ENCODE measurements at regions not wholly inside any gene's neighbourhood (a gene's known extent, or its start where the extent isn't known, plus 50 kb on each side); places are given as distances from the start of the nearest gene placed in this dataset.

DNA sequence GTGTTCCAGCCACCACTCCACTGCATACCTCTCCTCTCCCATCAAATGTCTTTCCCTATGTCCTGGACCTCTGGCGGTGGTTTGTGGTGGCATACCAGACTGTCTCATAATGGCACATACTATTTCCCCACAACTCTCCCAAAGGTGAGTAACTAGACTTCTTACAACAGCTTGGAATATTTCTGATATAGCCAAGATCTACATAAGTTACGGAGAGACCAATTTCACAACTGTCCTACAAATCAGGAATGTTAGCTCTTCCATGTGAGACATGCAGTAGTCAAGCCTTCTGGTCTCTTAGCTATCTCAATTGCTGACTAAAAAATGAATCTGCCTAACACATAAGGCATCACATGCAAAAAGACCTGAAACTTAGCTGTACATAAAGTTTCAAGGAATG lies 588.9 kb downstream of the RNF144B start:
- no peak for DNase-seq

DNA sequence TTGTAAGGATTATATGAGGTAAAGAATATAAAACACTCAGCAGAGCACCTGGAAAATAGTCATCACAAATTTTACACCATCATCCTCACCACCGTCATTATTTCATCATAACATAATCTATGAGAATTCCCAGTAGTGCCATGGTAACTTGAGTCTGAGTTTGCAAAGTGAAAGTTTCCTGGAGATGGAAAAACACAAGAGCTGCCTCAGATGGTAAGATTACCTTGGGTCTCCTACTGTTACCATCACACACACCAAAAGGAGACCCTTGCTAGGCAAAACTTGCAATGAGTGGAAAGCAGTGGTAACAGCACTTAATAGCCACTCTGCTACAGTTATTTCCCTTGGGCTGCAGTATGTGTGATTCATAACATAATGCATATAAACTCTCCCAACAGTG lies 589.8 kb downstream of the RNF144B start:
- DNase-seq = no peak

DNA sequence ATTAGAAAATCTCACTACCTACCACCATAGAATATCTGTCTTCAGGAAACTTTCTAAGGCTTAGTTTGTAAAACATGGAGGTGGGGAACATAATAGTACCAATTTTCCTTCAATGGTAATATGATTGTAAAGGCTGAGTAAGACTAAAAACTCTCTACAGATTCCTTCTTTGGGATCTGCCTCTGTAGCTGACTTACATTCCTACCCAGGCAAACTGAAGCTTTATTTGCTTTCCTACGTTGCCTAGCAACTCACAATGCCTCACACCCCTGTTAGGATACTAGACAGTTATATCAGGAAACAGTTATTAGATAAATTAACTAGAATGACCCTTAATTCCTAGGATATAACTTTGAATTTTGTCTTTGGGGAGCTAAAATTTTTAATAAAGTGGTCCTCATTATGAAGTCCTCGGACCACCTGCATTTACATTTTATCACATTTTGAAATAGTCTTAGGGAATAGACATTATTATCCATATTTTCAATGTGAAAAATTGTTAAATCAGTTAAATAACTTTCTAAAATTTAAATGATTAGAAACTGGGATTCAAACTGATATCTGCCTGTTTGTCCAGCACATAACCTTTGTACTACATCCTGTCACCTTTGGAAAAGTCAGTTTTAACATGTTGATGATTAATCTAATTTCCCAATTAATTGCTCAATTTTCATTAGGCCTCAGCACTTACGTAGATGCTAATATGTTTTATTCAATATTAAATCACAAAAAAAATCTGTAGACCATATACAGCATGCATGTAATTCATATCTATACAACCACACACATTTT lies 591.4 kb downstream of the RNF144B start:
- DNase-seq = no peak

DNA sequence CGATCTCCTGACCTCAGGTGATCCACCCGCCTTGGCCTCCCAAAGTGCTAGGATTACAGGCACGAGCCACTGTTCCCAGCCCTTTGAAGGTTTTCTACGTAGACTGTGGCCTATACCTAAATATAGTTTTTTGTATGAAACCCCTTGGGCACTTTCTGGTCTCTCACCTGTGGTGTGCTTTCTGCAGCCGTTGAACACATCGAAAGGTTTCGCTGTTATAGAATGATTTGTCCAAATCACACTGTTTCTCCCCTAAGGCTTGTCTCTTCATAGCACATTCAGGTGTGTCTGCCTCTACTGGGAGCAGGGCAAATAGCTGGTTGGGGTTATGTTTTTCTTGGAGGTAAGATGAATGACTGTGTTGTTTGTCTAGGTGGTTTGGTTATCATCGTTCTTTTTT lies 597.9 kb downstream of the RNF144B start:
- DNase-seq = no peak

DNA sequence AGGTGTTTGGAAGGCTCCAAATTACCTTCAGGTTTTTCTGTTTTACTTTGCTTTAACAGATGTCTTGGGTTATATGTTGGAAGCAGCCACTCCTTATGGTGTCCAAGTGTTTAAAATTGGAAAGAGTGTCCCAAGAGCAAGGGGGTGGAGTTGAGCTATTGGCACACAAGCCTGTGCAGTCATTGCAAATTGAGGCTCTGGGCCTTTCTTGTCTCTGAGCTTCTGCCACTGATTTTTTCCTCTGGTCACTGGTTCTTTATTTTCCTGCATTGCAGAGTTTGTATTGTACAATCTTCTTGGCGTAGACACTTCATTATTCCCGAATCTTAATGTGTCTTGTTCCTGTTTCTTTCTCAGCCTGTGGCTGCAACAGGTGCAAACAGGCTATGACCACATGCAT lies 598.8 kb downstream of the RNF144B start:
- DNase-seq = no peak

DNA sequence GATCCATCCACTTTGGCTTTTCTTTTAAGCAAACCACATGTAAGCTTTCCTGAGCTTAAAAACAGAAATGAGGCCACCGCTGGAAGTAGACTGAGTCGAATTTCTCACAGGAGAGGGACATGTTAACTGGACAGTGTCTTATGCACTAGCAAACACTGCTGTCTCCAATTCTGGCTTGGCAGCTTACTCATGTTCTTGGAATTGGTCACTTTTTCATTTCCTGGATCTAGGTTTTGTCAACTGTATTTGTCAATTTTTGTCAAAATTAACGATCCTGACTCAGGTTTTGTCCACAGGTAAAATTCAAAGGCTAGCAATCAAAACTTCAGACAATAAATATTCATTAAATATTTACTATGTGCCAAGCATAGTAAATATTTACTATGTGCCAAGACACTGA lies 601.5 kb downstream of the RNF144B start:
- DNase-seq = no peak

DNA sequence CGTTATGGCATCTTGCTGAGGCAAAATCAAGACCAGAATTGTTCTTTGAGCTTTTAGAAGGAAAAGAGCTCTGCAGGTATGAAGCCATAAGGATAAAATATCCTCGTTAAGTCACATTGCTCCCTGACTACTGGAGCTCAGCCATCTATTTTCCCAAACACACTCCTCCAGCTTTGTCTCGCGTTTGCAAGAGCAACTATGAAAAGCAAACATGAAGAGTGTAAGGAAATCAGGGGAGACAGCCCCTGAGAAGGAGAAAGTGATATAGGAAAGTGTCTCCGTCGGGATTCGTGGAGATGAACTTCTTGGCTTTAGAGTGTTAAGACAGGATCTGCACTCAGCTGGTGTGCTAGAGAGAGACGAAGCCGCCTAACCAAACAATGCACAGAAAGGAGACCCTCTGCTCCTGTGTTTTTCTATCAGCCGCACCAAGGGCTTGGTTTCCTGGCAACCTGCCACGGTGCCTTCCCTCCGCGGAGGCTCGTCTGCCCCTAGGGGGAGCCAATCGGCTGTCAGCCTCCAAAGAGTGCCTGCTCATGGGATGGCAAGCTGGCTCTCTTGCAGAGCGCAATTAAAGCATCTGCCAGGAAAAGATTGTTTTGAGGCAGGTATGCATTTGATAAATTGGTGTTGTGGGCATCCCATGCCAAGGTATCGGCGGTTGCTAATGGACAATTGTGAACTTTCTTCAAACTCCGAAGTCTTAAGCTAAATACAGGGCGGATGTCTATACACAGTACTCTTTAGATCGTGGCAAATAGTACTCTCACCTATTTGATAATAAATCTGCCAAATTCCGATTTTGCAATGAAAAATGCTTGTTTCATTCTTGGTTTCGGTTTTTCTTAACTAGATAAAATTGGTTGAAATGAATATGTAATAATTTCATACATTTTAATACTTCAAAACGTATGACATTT lies 603.2 kb downstream of the RNF144B start:
- peak; percentile 82 for DNase-seq

DNA sequence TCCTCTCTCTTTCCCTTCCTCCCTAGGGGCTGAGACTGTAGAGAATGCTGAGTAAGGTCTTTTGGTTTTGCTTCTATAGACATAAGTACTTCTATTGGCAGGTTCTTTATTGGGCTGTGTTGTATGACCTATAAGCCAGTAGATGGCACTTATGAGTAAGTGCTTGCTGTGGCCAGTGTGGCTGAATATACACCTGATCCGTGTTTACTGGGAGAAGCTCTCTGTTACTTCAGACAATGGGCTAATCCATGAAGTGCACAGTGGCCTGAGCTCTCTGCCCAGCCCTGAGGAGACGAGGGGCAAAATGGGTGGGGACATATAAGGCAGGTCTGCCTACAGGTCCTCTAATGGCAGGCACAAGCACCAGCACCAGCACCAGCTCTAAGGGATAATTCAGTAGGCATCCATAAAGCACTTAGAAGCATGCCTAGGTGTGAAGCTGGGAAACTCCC lies 610.3 kb downstream of the RNF144B start:
- peak; percentile 68 for DNase-seq

DNA sequence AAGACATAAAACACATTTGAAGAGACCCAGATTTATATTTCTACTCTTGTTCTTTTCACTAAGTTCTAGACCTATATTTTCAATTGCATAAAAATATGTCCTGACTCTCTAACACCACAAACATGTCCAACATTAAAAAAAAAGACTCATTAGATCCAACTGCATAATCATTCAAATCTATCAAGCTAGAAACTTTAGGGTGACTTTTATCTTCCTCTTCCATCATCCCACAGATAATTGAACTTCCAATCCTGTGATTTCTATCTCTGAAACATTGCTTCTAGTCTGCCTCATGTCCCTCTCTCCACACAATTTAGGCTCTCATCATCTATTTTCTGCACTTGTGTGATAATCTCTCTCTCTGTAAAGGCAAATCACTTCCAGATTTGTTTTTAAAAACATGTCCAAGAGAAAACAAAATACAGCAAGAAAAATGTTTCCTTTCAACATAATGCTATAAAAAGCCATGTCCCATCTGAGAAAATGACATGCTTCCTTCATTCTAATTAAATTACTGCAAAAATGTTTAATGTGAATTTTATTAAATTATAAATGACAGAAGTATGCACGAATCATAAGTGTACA lies 615.9 kb downstream of the RNF144B start:
- no peak for DNase-seq

DNA sequence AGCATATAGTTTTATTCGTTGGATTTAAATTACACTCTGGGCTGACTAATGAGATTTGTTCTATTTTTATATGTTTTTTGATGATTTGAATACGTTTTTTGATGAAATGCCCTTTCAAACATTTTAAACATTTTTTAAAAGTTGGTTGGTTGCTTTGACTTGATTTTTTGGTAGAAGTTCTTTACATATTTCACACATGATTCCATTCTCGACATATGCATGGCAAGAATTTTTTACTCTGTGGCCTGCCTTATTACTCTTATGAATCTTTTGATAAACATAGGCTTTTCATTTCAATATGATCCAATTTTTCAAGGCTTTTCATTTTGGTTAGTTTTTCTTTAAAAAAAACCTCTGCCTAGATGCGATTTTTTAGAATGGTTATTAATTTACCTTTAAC lies 617.0 kb downstream of the RNF144B start:
- no peak for DNase-seq

DNA sequence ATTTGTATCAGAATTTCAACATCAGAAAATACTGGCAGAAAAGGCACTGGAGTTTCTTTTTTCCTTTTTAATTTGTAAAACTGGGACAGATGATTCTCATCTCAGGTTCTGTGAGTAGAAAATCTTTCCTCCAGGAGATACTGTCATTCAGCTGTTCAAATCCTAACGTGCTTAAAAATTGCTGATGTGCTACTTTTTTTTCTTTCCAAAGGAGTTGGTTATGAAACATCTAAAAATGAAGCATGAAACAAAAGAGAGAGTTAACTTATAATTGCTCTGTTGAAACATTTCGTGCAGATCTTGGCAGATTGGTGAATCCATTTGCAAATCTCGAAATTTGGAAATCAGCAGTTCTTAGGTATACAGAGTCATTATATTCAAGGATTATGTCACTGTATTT lies 622.6 kb downstream of the RNF144B start:
- no peak for DNase-seq

DNA sequence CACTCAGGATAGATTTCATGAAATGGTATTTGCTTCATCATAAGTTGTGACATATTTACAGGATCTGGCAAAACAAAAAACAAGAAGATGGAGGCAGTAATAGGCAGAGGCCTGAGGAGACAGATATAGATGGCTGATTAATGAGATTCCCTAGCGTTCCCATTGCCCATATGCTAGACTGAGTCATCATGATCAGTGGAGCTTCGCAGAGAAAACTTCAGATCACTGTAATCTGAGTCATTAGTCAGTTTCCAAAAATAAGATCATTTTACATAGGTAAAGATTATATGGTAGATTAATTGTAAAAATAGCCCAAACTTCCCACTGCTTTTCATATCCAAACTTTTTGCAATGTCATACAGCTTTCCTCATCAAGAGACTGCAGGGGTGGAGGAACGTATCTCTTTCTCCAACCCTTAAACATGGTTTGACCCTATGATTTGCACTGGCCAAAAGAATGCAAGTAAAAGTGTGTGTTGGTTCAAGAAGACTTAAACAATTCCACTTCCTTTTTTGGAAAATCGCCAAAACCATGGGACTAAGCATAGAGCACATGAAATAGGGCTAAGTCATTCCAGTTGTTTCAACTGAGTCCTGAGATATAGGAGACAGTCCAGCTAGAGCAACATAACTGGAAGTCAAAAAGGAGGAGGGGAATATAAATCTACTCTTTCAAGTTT lies 626.0 kb downstream of the RNF144B start:
- DNase-seq = no peak

DNA sequence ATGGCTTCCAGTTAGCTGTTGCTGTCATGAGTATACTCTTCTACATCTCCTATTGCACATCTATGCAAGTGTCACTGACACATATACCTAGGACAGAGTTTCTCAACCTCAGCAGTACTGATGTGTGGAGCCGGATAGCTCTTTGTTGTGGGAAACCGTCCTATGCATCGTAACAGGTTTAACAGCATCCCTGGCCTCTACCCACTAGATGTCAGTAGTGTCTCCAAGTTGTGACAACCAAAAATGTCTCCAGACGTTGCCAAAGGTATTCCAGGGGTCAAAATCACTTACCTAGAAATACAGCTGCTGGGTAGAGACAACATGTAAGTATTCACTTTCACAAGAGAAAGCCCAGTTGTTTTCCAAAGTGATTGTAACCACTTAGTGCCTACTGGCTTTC lies 637.6 kb downstream of the RNF144B start:
- peak; percentile 52 for DNase-seq

DNA sequence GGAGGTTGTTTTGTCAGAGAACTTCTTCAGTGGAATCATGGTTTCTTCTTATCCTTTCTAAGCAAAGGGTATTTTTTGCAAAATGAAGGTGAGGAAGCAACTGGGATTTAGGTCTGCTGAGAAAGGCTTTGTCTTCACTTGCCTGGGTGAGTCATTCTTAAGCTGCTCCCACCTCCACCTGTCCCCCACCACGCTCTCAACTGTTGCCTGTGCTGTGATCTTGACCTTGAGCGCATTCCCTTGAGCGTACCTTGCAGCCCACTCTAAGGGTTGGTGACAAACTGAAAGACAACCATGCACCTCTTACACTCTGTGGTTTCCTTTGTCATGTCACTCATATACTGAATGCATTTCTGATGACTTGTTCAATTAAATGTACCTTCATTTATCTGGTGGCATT lies 641.1 kb downstream of the RNF144B start:
- DNase-seq = no peak

DNA sequence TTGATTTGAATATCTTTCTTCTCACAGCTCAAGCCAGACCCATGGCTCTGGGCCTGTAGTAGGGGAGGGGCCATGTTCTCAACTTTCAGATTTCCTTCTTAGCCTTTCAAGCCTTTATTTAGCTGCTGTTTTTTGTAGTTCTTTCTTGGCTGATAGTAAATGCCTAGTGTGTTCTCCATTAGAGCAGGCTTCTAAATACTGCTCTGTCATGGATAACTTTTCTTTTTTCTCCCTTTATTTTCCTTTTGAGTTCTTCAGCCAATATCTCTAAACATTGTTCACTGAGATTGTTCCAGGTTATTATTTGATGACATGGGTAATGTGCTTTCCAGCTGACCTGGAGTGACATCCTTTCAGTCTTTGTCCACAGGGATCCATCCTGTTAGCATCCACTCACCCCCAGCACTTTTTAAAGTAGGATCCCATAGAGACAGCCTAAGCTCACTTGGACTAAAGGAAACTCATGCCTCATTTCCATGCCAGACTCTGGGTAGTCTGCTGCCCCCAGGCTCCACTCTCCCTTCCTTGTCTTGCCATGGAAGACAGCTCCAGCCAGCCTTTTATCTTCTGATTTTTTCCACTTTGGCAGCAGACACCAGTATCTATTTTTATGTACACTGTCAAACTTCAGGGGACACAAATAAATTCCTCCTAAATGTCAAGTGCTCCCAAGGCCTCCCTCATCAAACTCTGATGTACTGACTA lies 645.6 kb downstream of the RNF144B start:
- DNase-seq = no peak

DNA sequence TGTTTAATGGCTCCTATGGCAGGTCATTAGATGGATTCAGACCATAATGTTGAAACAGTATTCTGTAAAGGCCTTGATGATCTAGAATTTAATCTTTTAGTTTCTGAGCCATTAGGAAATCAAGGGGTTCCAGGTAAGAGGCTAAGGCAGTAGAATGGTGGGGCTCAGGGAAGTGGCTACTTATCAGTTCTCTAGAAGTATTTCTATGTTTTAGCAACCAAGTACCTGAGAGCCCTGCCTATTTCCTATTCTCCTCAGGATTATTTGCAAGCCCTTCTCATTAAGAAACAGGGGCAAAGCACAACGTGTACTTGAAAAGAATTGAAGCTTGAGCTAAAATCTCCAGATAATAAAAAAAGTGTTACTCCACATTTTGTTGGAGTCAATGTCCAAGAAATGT lies 646.5 kb downstream of the RNF144B start:
- DNase-seq = no peak

DNA sequence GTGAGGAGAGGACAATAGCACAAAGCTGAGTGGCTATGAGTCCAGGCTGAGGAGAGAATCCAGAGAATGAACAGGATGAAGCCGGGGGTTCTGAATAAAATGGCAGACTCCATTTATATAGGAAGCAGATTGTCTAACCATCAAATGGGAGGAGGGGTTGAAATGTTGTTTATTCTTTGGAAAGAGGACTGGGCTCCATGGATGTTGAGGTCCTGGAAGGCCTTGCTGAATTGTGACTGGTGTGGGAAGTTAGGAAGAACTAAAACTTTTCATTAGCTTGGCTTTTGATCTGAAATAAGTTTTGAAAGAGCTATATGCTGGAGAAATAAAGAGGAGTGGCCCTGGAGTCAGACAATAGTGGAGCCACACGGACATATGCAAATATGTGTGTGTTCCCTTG lies 647.8 kb downstream of the RNF144B start:
- DNase-seq = no peak

DNA sequence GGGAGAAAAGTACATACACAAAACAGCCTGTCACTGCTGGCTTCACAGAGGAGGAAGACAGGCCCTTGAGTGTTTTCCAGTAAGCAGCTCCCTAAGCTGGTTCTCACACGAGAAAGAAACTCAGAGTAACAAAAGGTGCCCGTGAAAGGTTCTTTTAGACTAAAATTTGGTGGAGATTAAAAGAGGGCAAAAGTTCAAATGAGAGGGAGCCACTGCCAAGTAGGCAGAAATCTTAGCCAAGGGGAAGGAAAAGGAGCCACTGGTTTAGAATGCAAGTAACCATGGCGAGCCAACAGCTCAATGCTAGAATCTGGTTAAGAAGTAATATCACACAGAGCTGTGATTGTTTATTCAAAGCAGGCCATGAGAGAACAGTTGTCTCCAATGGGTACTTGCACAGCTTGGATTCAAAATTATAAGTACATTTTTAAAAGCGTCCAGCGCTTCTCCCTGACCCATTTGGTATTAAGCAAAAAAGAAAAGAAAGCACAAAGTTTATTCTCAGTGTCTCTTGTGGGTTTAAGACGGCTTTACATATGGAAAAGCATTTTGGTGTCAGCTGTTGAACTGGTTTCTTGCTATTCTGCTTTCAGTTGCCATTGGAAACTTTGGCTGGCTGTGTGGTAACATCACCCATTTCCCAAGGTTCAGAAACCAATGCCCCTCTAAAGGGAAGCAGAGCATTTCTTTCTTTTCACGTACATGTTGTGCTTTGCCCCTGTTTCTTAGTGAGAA lies 648.5 kb downstream of the RNF144B start:
- DNase-seq = no peak

DNA sequence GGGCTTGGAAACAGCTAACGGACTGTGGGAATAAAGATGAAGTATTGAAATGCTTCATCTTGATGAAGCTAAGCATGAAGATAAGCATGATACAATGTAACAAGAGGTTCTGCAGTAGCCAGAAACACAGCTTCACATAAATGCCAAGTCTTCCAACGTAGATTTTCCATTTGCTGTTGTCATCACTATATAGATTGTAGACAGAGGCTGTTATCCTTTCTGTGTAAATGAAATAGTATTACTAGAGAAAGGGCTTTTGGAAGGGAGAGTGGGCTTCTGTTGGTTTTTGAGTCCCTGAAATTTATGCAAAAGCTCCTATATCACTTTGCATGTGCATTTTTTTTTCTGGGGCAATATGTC lies 649.0 kb downstream of the RNF144B start:
- DNase-seq = no peak

DNA sequence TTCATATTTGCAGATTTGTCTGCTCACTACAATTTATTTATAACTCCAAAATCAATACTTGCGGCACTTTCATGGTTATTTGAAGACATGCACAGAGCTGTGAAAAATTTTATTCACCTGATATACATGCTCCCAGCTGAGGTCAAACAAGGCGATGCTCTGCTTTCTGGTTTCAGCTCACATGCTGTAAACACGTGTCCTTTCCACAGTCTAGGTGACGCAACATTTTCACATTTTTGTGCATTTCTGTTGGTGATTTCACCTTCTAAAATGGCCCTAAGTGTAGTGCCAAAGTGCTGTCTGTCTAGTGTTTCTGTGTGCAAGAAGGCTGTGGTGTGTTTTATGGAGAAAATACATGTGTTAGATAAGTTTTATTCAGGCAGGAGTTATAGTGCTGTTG lies 650.5 kb downstream of the RNF144B start:
- peak; percentile 6 for DNase-seq

DNA sequence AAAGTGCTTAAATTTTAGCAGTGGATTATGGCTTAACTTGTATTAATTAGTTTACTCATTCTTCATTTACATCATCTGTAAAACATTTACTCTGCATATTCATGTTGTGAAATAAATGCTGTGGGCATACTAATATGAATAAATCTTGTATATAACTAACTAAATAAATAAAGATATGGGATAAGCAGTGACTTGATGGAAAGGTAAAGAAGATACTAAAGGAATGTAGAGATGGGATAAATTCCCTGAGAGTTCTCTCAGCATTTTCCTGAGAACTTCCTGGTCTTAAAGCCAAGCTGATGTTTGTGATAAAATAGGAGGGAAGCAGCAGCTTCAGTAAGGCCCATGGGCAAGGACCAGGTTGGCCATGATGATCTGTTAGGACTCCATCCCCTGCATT lies 652.1 kb downstream of the RNF144B start:
- DNase-seq = no peak

DNA sequence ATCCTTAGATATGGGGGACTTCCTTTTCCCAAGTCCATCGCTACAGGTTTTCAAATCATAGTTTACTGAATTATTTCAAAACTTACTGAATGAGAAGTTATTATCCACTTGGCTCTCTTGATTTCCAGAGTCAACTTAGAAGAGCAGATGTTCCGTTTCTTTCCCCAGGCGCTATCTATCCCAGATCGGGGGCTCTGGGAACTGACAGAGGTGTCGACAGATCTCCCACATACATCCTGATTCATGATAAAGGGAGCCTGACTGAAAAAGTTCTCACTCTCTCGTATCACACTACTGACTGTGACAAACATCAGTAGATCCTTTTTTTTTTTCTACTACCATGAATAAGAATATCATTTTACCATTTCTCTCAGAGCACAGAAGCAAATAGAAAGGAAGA lies 654.8 kb downstream of the RNF144B start:
- no peak for DNase-seq

Measured in OCI-M1 (cell line).